H9 (cell line): ENCODE measurements at regions not wholly inside any gene's neighbourhood (a gene's known extent, or its start where the extent isn't known, plus 50 kb on each side); places are given as distances from the start of the nearest gene placed in this dataset.

Source experiments
- DNase-seq: peaks from one replicate; pipeline ENCODE4 v3.0.0-alpha.2; 2017
- H2AFZ ChIP-seq: one replicate; pipeline ENCODE4 v1.6.1; 2013; ENCODE audit warnings: mild to moderate bottlenecking, low read length, control low read depth, moderate library complexity
- H2AK5ac ChIP-seq: 2 replicates; pipeline ENCODE4 v1.6.1; 2013; ENCODE audit warnings: low read length, control low read depth, mixed read lengths; ENCODE audit not compliant: insufficient read length
- H2BK120ac ChIP-seq: one replicate; pipeline ENCODE4 v1.6.1; 2013; ENCODE audit warnings: low read depth, mild to moderate bottlenecking, low read length, control low read depth, inconsistent platforms; ENCODE audit not compliant: poor library complexity, severe bottlenecking
- H2BK12ac ChIP-seq: 2 replicates; pipeline ENCODE4 v1.6.1; 2013; ENCODE audit warnings: low read length, control low read depth, mixed read lengths, low read depth; ENCODE audit not compliant: insufficient read length
- H2BK15ac ChIP-seq: 2 replicates; pipeline ENCODE4 v1.6.1; 2013; ENCODE audit warnings: low read depth, low read length, control low read depth
- H2BK20ac ChIP-seq: one replicate; pipeline ENCODE4 v1.6.1; 2013; ENCODE audit warnings: low read depth, mild to moderate bottlenecking, low read length, control low read depth, inconsistent platforms; ENCODE audit not compliant: poor library complexity, severe bottlenecking
- H2BK5ac ChIP-seq: 2 replicates; pipeline ENCODE4 v1.6.1; 2013; ENCODE audit warnings: low read length, control low read depth, mixed read lengths; ENCODE audit not compliant: insufficient read length
- H3K14ac ChIP-seq: 2 replicates; pipeline ENCODE4 v1.6.1; 2013; ENCODE audit warnings: low read length, control low read depth; ENCODE audit not compliant: insufficient read depth
- H3K18ac ChIP-seq: 2 replicates; pipeline ENCODE4 v1.6.1; 2013; ENCODE audit warnings: low read depth, mild to moderate bottlenecking, mixed read lengths, low read length, control low read depth; ENCODE audit not compliant: insufficient read length
- H3K23ac ChIP-seq: 2 replicates; pipeline ENCODE4 v1.6.1; 2013; ENCODE audit warnings: low read length, control low read depth, mixed read lengths, low read depth; ENCODE audit not compliant: insufficient read length
- H3K23me2 ChIP-seq: 2 replicates; pipeline ENCODE4 v1.6.1; 2013; ENCODE audit warnings: low read depth, mild to moderate bottlenecking, mixed read lengths, low read length, control low read depth; ENCODE audit not compliant: insufficient read length, poor library complexity, severe bottlenecking
- H3K27ac ChIP-seq: 2 replicates; pipeline ENCODE4 v1.5.1; 2013; ENCODE audit warnings: low read length, control low read depth, mixed read lengths, low read depth; ENCODE audit not compliant: insufficient read length
- H3K27me3 ChIP-seq: 2 replicates; pipeline ENCODE4 v1.6.1; 2013; ENCODE audit warnings: low read length, control low read depth, inconsistent platforms; ENCODE audit not compliant: insufficient read depth
- H3K4ac ChIP-seq: 2 replicates; pipeline ENCODE4 v1.6.1; 2013; ENCODE audit warnings: low read depth, mild to moderate bottlenecking, control low read depth, inconsistent platforms, low read length, moderate library complexity
- H3K4me1 ChIP-seq: 2 replicates; pipeline ENCODE4 v1.6.1; 2013; ENCODE audit warnings: low read length, control low read depth, inconsistent platforms; ENCODE audit not compliant: insufficient read depth
- H3K4me2 ChIP-seq: 2 replicates; pipeline ENCODE4 v1.6.1; 2013; ENCODE audit warnings: low read length, control low read depth, mixed read lengths; ENCODE audit not compliant: insufficient read length, insufficient read depth
- H3K56ac ChIP-seq: 2 replicates; pipeline ENCODE4 v1.6.1; 2013; ENCODE audit warnings: low read depth, mild to moderate bottlenecking, mixed read lengths, low read length, control low read depth; ENCODE audit not compliant: insufficient read length
- H3K79me1 ChIP-seq: 2 replicates; pipeline ENCODE4 v1.6.1; 2013; ENCODE audit warnings: low read depth, mild to moderate bottlenecking, moderate library complexity, low read length, control low read depth, inconsistent platforms; ENCODE audit not compliant: insufficient read depth, poor library complexity, severe bottlenecking
- H3K79me2 ChIP-seq: 2 replicates; pipeline ENCODE4 v1.6.1; 2013; ENCODE audit warnings: low read length, control low read depth, inconsistent platforms; ENCODE audit not compliant: insufficient read depth
- H3K9ac ChIP-seq: 2 replicates; pipeline ENCODE4 v1.6.1; 2013; ENCODE audit warnings: low read length, control low read depth, mixed read lengths; ENCODE audit not compliant: insufficient read length; ENCODE audit errors: extremely low read depth
- H3K9me3 ChIP-seq: one replicate; pipeline ENCODE4 v1.6.1; 2013; ENCODE audit warnings: low read depth, low read length, inconsistent platforms; ENCODE audit not compliant: control insufficient read depth
- H3T11ph ChIP-seq: one replicate; pipeline ENCODE4 v1.6.1; 2013; ENCODE audit warnings: mild to moderate bottlenecking, low read length, control low read depth, inconsistent platforms
- H4K20me1 ChIP-seq: one replicate; pipeline ENCODE4 v1.6.1; 2013; ENCODE audit not compliant: control insufficient read depth, insufficient read length, insufficient read depth
- H4K5ac ChIP-seq: 2 replicates; pipeline ENCODE4 v1.6.1; 2013; ENCODE audit warnings: low read depth, mild to moderate bottlenecking, mixed read lengths, low read length, control low read depth; ENCODE audit not compliant: insufficient read length
- H4K8ac ChIP-seq: replicated peaks from 2 replicates; pipeline ENCODE4 v1.6.1; 2013; ENCODE audit warnings: low read length, control low read depth, mixed read lengths, low read depth; ENCODE audit not compliant: insufficient read length
- H4K91ac ChIP-seq: 2 replicates; pipeline ENCODE4 v1.6.1; 2013; ENCODE audit warnings: low read depth, mild to moderate bottlenecking, moderate library complexity, mixed read lengths, low read length, control low read depth; ENCODE audit not compliant: insufficient read length
- H3K27ac Mint-ChIP-seq, 3 experiments: 2 replicates in 2 of 3; 3 replicates in 1 of 3; pipeline ENCODE4 v1.8.0; 2020 to 2021; ENCODE audit warnings: mixed read lengths in 3 of 3, mild to moderate bottlenecking in 1 of 3, moderate library complexity in 1 of 3
- H3K27me3 Mint-ChIP-seq: 2 replicates; pipeline ENCODE4 v1.8.0; 2021; ENCODE audit warnings: low read depth, mild to moderate bottlenecking, moderate library complexity, mixed read lengths
- H3K36me3 Mint-ChIP-seq, 3 experiments: 2 replicates in 2 of 3; 3 replicates in 1 of 3; pipeline ENCODE4 v1.8.0; 2020 to 2021; ENCODE audit warnings: low read depth in 3 of 3, mixed read lengths in 3 of 3; ENCODE audit not compliant: insufficient read depth in 1 of 3
- H3K4me1 Mint-ChIP-seq, 2 experiments: 2 replicates each; pipeline ENCODE4 v1.8.0; 2020; ENCODE audit warnings: mixed read lengths in 2 of 2
- H3K4me3 Mint-ChIP-seq, 2 experiments: 2 replicates in 1 of 2; 3 replicates in 1 of 2; pipeline ENCODE4 v1.8.0; 2020 to 2021; ENCODE audit warnings: mild to moderate bottlenecking in 2 of 2, mixed read lengths in 2 of 2, moderate library complexity in 1 of 2
- H3K9me3 Mint-ChIP-seq, 2 experiments: 2 replicates in 1 of 2; 3 replicates in 1 of 2; pipeline ENCODE4 v1.8.0; 2020; ENCODE audit warnings: mild to moderate bottlenecking in 2 of 2, mixed read lengths in 2 of 2, moderate library complexity in 1 of 2
- WGBS: extraction: QIAGEN DNeasy Blood & Tissue Kit; methylation state at CpG from one replicate; pipeline ENCODE4 v1.1.7; 2013; ENCODE audit warnings: missing lambda C conversion rate, low lambda C conversion rate, mixed read lengths; ENCODE audit not compliant: insufficient read length; ENCODE audit errors: extremely low coverage; 5-methylcytosine and 5-hydroxymethylcytosine counted together
- TF ChIP-seq, protein P1 (sequence below): fragments of 200-600 bp; sonication (generic); conservative IDR thresholded peaks from 3 replicates; pipeline ENCODE4 v1.8.0; 2021; ENCODE audit warnings: antibody characterized with exemption, mild to moderate bottlenecking

DNA sequence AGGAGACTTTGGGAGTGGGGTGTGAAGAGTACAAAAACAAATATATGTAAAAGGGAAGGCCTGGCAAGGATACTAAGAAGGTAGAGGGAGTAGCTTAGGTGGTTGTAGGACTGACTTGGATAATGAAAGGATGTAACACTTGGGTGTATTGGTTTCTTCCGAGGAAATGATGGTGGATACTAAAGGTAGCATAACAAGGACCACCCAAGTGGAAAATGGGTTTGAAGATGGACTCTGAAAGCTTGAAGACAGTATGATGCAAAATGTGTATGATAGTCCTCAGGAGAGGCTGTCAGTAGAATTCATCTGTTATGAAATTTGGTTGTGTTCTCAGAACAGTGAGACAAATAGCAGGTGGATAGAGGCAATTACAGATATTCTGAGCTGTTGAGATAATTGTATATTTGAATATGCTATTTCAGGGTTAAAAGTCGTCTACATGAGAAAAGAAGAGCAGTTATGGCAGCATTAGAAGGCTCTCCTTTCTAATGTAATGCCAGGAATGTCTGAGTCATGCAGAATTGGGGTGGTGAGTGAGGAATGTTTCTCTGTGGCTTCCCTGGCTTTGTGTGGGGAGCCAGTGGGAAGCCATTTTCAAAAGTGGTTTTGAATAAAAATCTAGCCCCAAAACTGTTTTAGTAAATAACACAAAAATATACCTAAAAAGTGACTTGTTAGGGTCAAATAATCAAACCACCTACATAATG lies 75.6 kb downstream of the FHIP1A start:
- H3K23ac ChIP-seq = no peak overlapping the region
- H3K18ac ChIP-seq = peak overlapping the region; percentile 49
- Mint-ChIP-seq H3K27me3 (no peaks in the 10 kb centered on the region), H3K36me3 (peaks cover 0 to 5% (median 2%) of the 10 kb centered on the region in 3 experiments; a peak in 5 of 7 replicates), H3K9me3 (peaks cover 0 to 3% of the 10 kb centered on the region in 2 experiments; a peak in 1 of 5 replicates), H3K4me1 (peaks cover 69 to 71% of the 10 kb centered on the region in 2 experiments), H3K27ac (peak overlapping the region; percentile 95 to 98 (median 97)), H3K4me3 (peak overlapping the region in 1 of 2 experiments; percentile 13; a peak in 2 of 5 replicates)
- H3K27ac ChIP-seq = peak overlapping the region; percentile 99
- no peak overlapping the region for H4K8ac ChIP-seq
- H3K27me3 ChIP-seq = no peaks in the 10 kb centered on the region
- H3K79me1 ChIP-seq = peaks cover 6% of the 10 kb centered on the region
- peak overlapping the region; percentile 73 for H3T11ph ChIP-seq
- H4K91ac ChIP-seq = no peak overlapping the region
- no CpG with 5 or more reads among the region's 2 CpGs for WGBS
- H2BK12ac ChIP-seq = peak overlapping the region; percentile 18
- H3K56ac ChIP-seq = no peak overlapping the region
- no peak overlapping the region for H2BK15ac ChIP-seq
- no peak overlapping the region for H2BK20ac ChIP-seq
- peak; percentile 61 for DNase-seq
- peak overlapping the region; percentile 5 for H2BK5ac ChIP-seq
- TF ChIP-seq, protein P1, sequence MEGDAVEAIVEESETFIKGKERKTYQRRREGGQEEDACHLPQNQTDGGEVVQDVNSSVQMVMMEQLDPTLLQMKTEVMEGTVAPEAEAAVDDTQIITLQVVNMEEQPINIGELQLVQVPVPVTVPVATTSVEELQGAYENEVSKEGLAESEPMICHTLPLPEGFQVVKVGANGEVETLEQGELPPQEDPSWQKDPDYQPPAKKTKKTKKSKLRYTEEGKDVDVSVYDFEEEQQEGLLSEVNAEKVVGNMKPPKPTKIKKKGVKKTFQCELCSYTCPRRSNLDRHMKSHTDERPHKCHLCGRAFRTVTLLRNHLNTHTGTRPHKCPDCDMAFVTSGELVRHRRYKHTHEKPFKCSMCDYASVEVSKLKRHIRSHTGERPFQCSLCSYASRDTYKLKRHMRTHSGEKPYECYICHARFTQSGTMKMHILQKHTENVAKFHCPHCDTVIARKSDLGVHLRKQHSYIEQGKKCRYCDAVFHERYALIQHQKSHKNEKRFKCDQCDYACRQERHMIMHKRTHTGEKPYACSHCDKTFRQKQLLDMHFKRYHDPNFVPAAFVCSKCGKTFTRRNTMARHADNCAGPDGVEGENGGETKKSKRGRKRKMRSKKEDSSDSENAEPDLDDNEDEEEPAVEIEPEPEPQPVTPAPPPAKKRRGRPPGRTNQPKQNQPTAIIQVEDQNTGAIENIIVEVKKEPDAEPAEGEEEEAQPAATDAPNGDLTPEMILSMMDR = no peak
- H3K23me2 ChIP-seq = no peaks in the 10 kb centered on the region
- H3K9me3 ChIP-seq = no peaks in the 10 kb centered on the region
- H3K4ac ChIP-seq = no peak overlapping the region
- no peak overlapping the region for H2AFZ ChIP-seq
- peaks cover 4% of the 10 kb centered on the region for H3K79me2 ChIP-seq
- no peak overlapping the region for H4K5ac ChIP-seq
- no peak overlapping the region for H2BK120ac ChIP-seq
- H3K4me2 ChIP-seq = peak overlapping the region; percentile 55
- H4K20me1 ChIP-seq = no peaks in the 10 kb centered on the region
- H3K9ac ChIP-seq = no peak overlapping the region
- H3K4me1 ChIP-seq = peaks cover 19% of the 10 kb centered on the region
- H2AK5ac ChIP-seq = no peak overlapping the region
- no peak overlapping the region for H3K14ac ChIP-seq
